Non-pigmented ciliary epithelial cell (primary cell): ENCODE measurements at regions not wholly inside any gene's neighbourhood (a gene's known extent, or its start where the extent isn't known, plus 50 kb on each side); places are given as distances from the start of the nearest gene placed in this dataset.
"Not testable (repeated sequence)": the region's sequence is repeated elsewhere in the genome, so short reads cannot be mapped to it uniquely, and the experiment has no call there.

Experiments
- DNase-seq: peaks from one replicate; pipeline ENCODE4 v3.0.0-alpha.2; 2010; ENCODE audit warnings: low read depth

GRCh38 chr12:9449181-9449580 lies 158.5 kb downstream of the KLRB1 start:
- DNase-seq = no peak

DNA sequence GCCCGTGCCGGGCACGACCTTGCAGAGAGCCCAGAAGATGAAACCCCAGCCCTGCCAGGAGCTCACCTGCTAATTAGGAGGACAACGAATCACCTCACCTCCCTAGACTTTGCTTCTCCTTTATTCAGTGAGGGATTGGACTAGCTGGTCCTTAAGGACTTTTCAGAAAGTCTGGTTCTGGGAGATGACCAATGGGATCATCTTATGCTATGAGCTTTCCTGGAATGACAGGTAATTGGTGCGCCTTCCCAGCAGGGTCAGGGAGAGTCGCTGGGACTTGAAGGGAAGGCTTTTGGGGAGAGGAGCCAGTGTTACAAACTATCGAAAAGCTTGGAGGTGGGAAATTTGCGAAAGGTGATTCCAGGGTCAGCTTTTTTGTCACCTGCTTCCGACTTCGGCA lies 159.1 kb downstream of the KLRB1 start:
- not testable (repeated sequence) for DNase-seq

DNA sequence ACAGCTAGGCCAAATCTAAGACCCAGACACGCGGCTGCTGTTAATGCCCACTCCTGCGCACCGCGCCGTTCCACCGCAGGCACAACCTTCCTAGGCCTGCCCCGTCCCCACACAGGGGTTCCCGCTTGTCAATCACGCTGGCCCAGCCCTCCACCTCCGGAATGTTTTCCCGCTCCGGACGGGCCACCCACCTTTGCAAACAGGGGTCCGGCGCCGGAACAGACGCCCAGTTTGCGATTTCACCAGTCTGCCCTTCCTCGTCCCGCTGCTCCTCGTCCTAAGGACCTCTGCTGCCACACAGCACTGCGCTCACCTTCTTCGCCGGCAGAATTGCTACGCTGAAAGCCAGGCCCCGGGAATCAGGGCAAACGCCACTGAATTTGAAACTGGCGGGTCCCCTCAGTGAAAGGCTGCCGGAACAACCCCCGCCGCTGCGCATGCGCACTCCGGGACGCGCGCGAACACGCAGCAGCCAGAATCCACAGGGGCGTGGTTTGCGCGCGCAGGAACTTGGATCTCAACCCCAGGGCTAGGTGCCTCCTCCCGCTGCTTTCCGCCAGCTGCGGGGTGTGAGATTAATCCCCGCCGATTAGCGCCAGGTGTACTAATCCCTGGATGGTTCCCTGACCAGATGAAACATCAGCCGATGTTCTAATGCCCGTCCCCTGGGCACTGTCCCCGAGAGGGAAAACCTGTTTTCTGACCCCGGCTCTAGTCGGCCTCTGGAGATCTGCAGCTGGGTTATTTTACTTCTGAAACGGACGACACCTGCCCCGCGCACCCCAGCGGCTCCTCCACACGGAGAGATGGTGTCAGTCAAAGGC lies 159.7 kb downstream of the KLRB1 start:
- not testable (repeated sequence) for DNase-seq

DNA sequence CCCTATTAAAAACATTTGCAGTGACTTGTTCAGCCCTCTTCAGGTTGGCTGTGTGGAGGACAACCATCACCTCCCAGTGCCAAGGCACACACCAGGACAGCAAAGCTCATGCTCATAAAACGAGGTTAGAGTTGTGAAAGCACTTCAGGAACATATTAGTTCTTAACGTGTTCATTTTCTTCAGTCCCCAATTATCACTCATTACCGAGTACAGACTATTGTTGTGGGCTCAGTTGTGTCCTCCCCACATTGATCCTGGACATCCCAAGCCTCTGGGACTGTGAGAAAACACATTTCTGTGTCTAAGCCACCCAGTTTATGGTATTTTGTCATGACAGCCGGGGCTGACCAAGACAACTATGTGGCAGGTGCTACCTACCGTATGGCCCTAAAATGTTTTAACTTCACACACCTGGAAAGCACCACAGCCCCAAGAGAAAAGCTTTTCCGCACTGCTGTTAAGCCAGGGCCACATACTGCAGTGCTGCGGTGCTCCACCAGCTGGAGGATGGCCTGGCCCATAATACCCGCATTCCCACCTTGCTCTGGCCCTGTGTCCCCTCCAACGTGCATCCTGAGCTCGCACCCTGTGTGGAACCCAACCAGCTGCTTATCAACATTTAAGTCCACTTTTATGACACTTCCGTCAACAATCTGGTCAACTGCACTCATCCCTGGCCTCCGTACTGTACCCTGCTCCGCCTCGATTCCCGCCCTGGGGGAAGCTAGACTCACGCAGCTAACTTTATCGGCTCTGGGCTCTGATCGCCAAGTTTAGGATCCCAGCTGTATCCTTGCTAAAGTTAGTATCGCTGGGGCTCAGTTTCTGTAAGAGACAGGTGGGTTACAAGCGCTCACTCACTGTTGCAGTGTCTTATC lies 160.6 kb downstream of the KLRB1 start:
- not testable (repeated sequence) for DNase-seq

DNA sequence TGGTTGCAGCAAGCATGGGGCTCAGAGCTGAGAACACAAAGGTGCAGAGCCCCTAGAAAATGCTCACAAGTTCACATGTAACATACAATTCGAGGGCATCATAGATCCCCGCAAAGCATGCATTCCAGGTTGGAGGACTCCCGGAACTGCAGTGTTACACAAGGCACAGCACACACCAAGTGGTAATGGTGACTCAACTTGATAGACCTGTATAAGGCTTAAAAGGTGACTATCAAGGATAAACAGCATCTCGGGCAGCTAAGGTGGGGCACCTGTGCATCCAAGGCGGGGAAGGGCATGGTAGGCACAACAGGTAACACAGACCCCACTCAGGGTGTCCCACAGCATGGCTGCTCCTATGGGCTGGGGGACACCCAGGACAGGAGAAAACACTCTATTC lies 167.3 kb downstream of the KLRB1 start:
- not testable (repeated sequence) for DNase-seq

DNA sequence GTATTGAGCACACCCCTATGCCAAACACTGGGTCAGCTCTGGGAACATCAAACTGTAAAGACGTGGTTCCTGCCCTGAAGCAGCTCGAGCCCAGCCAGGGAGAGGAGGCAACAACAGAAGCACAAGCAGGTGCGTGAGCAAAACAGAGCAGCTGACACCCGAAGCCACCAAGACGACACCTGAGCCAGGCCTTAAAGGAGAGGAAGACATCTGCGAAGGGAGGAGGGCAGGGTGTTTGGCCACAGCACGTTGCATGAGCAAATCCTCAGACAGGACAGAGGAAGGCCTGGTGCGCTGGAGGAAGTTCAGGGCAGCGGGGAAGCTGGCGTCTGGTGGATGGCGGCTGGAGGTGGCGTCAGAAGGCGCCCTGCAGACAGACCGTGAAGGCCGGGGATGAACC lies 172.0 kb downstream of the KLRB1 start:
- not testable (repeated sequence) for DNase-seq

GRCh38 chr12:9430385-9430784 lies 177.3 kb downstream of the KLRB1 start:
- not testable (repeated sequence) for DNase-seq

GRCh38 chr12:9428856-9429255 lies 178.9 kb downstream of the KLRB1 start:
- not testable (repeated sequence) for DNase-seq

DNA sequence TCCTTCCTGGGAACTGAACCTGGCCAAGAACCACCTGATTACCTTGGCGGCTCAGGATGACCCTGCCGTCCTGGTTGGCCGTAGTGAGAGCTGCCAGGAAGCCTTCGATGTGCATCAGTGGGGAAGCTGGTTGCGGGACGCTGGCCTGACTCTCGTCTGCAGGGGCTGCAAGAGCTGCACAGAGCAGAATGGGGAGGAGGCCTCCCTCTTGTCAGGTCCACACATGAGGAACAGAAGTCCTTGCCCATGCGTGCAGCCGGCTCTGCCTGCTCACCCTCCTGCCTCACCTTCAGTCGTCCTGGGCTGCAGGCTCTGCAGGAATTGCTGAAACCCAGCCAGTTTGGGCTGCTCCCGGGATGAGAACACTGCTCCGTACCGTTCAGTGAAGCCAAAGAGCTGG lies 182.3 kb downstream of the KLRB1 start:
- DNase-seq = not testable (repeated sequence)

GRCh38 chr12:9424175-9424740 lies 183.5 kb downstream of the KLRB1 start:
- not testable (repeated sequence) for DNase-seq

- not testable (repeated sequence) for DNase-seq
Observed at GRCh38 chr12:9422689-9423088, 185.0 kb downstream of the KLRB1 start.

- DNase-seq = not testable (repeated sequence)
Observed at GRCh38 chr12:9421520-9422086, 186.1 kb downstream of the KLRB1 start.

DNA sequence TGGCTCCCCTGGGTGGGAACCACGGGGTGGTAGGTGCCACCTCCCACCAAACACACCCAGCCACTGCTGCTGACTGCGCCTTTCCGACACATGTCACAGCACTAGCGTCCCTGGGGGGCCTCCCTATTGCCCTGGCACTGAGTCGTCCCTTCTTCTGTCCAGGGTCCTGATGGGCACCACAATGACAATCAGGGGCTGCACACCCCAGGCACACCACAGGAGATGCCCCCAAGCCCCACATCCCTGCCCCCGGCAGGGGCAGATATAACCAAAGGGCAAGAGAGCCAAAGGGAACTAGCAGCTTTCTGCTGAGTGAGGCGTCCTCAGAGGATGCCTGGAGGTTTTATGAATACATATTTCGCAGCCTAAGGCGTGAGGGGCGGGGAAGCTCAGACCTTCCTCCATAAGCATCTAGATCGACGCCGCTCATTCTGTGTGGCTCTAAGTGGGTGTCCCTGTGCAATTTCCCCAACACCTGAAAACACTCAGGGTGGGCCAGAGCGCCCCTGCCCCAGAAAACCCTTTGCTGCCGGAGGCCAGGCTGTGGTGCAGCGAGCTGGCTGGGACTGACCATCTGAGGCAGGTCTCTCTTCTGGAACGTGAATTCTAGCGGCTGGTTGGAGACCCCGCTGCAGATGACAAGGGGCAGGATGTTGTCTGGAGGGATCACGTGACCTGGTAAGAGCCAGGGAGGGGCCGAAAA lies 186.7 kb downstream of the KLRB1 start:
- DNase-seq = not testable (repeated sequence)

GRCh38 chr12:9418669-9419041 lies 189.1 kb downstream of the KLRB1 start:
- DNase-seq = not testable (repeated sequence)

- DNase-seq = not testable (repeated sequence)
Observed at GRCh38 chr12:9417947-9418668, 189.6 kb downstream of the KLRB1 start.

DNA sequence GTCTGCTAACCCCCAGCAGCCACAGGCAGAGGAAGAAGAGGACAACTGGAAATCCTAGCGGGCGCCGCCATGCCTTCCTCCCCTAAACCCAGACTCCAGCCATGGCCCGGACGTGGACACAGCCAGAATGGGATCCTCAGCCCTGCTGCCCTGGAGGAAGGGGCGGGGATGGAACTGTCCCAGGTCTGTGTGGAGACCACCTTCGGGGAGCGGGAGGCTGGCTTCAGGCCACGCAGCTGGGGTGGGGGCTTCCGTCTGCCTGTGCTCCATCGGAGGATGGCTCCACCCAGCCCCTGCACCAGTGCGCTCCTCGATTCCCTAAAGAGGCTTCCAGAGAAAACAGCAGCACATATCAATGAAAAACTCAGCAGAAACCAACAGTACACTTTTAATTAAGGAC lies 190.4 kb downstream of the KLRB1 start:
- not testable (repeated sequence) for DNase-seq

DNA sequence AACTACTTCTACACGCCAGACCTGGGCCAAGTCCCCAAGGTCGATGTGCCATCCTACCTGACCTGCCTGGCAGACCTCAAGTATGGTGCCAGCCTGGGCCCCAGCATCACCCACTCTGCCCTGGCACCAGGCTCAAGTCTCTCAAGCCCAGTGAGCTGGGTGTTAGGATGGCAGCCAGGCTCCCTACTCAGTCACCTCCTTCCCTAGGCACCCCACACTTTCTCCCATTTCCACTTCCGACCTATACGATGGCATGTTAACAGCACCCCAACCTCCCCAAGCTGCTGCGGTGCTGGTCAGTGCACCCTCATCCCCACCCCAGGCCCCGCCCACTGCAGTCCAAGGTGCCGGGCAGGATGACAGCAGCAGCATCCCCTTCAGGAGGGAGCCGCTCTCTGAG lies 191.4 kb downstream of the KLRB1 start:
- DNase-seq = not testable (repeated sequence)

DNA sequence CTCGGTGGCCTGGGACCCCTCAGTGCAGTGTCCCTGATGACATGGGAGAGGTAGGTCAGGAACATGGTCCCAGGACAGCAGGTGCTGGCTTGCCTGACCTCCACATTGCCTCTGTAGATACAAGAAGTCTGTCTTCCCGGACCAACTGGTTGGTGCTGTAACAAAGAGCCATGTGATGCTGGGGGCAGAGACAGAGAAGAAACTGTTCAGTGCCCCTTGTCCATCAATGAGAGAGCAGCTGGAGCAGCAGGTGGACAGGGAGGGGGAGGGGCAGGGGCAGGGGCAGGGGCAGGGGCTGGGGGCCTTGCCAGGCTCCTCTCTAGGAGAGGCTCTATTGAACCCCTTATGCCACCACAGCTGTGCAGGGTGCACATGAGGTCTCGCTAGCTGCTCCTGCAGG lies 191.8 kb downstream of the KLRB1 start:
- not testable (repeated sequence) for DNase-seq

GRCh38 chr12:9413862-9414261 lies 193.9 kb downstream of the KLRB1 start:
- not testable (repeated sequence) for DNase-seq

GRCh38 chr12:9412459-9412858 lies 195.3 kb downstream of the KLRB1 start:
- not testable (repeated sequence) for DNase-seq
